AG09319 (cell line): ENCODE measurements at regions not wholly inside any gene's neighbourhood (a gene's known extent, or its start where the extent isn't known, plus 50 kb on each side); places are given as distances from the start of the nearest gene placed in this dataset.

ENCODE experiments used
- DNase-seq: peaks from one replicate; pipeline ENCODE4 v3.0.0-alpha.2; 2010; ENCODE audit warnings: low read depth; ENCODE audit errors: extremely low read depth
- TF ChIP-seq, protein P1 (sequence below): IDR thresholded peaks from 2 replicates; pipeline ENCODE4 v1.5.1; 2011; ENCODE audit warnings: low read depth, mild to moderate bottlenecking, inconsistent platforms, low read length, moderate library complexity

DNA sequence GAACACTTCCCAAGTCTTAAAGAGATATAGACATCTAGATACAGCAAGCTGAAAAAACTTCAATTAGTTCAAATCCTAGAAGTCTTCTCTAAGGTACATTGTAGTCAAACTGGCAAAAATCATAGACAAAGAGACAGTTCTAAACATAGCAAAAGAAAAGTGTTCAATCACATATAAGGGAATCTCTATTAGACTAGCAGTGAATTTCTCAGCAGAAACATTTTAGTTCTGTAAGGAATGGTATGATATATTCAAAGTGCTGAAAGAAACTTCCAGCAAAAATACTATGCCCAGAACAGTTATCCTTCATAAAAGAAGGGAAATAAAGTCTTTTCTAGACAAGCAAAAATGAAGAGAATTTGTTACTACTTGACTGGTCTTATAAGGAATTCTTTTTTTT, 186.3 kb upstream of the SYNCRIP start:
- TF ChIP-seq, protein P1, sequence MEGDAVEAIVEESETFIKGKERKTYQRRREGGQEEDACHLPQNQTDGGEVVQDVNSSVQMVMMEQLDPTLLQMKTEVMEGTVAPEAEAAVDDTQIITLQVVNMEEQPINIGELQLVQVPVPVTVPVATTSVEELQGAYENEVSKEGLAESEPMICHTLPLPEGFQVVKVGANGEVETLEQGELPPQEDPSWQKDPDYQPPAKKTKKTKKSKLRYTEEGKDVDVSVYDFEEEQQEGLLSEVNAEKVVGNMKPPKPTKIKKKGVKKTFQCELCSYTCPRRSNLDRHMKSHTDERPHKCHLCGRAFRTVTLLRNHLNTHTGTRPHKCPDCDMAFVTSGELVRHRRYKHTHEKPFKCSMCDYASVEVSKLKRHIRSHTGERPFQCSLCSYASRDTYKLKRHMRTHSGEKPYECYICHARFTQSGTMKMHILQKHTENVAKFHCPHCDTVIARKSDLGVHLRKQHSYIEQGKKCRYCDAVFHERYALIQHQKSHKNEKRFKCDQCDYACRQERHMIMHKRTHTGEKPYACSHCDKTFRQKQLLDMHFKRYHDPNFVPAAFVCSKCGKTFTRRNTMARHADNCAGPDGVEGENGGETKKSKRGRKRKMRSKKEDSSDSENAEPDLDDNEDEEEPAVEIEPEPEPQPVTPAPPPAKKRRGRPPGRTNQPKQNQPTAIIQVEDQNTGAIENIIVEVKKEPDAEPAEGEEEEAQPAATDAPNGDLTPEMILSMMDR, result no peak

DNA sequence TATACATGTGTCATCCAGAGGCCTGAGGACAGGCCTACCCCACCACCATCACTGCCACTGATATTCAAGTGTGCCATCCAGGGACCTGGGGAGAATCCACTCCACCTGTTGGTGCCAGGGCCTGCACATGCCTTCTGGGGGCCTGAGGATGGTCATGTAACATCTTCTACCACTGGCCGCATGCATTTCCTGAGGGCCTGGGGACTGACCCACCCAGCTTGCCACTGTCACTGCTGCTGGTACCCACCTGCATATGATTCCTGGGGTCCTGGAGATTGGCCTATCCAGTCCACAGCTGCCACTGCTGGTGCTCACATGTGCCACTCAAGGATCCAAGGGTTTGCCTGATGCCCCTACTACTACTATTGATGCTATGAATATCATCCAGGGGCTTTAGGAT, 184.3 kb upstream of the SYNCRIP start:
- no peak for DNase-seq
- TF ChIP-seq, protein P1, result no peak

More for the DNA sequence above, 186.3 kb upstream of the SYNCRIP start:
- DNase-seq, result no peak

GRCh38 chr6:85824329-85824728, 181.6 kb upstream of the SYNCRIP start:
- no peak for DNase-seq
- TF ChIP-seq, protein P1, result no peak

GRCh38 chr6:85810558-85810957, 167.9 kb upstream of the SYNCRIP start:
- TF ChIP-seq, protein P1, result no peak
- DNase-seq, result no peak

DNA sequence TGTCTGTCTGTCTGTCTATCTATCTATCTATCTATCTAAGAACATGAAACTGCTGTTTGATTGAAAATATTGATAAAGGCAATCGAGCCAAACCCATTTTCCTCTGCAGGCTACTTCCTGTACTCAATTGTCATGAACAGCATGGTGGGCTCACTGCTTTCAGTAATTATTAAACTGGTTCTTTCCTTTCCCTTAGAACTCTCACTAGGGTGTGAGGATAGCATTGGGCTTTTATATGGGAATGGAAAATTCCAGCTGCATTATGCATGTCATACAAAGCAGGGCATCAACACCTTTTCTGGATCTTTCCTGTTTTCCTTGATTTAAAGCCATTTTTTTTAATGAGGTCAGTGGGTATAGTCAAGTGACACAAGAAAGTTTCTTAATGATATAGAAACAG, 161.0 kb upstream of the SYNCRIP start:
- no peak for DNase-seq
- TF ChIP-seq, protein P1, result no peak

DNA sequence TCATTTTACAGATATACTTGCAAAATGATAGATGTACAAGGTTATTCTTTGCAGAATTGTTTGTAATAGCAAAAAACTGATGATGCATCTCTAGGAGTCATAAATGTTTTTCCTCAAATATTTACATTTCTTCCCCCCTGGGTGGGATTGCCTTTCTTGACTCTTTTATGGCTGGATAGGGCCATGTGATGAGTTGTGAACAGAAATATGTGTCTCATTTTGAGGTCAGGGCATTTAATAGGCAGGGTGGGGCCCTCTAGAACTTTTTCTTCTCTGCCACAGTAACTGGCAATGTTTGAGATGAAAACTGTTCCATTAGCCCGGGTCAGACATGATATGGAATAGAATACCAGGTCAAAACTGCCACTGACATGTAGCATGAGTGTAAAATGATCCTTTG, 159.5 kb upstream of the SYNCRIP start:
- DNase-seq, result no peak
- TF ChIP-seq, protein P1, result no peak

DNA sequence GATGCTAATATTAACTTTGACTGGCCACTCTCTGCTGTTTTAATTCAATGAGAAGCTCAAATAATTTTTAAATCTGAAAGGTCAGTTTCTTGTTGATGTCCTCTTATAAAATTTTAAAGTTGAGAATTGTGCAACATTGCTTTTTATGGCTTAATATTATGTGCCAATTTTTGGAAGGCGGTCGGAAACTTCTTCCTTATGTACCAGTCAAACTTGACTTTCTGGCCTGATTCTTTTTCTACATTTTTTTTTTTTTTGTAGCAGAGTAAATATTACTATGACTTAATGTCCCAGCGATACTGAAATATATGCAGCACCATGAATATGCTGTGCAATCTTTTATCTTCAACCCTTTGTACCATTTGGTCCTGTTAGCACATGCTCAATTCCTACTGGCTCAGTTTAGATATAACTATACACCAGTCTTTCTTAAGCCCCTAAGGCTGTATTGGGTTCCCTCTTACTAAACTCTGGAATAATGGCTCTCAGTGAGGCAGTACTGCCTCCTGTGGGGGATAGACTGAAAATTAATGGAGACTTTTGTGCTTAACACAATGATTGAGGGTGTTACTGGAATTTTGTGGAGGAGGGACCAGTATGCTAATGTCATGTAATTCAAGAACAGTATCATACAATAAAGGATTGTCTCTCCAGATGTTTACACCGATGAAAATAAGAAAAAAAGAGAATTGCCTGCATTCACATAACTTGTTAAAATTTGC, 156.4 kb upstream of the SYNCRIP start:
- no peak for DNase-seq
- TF ChIP-seq, protein P1, result no peak
